K562 (cell line): ENCODE measurements at regions not wholly inside any gene's neighbourhood (a gene's known extent, or its start where the extent isn't known, plus 50 kb on each side); places are given as distances from the start of the nearest gene placed in this dataset.

Experiments used
- ATAC-seq: fragments of 200-7000 bp; cut with Tn5 transposase; 3 replicates; pipeline ENCODE4 v1.9.1; 2020; ENCODE audit warnings: moderate library complexity
- BruUV-seq: library from RNA; stranded (reverse); fragments of 400-500 nt; replicated peaks from 2 replicates; lab custom pipeline; 2021; lab: Mats Ljungman, UMichigan
- CTCF ChIA-PET: fragments of 300-600 bp; formaldehyde crosslinking; extraction: SDS; loops from one replicate; lab custom pipeline; 2021; ENCODE audit warnings: low intra/inter-chr PET ratio; lab: Yijun Ruan, JAX
- POLR2A ChIA-PET: fragments of 300-600, 350-650 bp; sonication (Branson Sonifier 250); formaldehyde crosslinking; extraction: SDS; loops from one replicate; lab custom pipeline; 2021; ENCODE audit warnings: antibody characterized with exemption, inconsistent platforms; lab: Yijun Ruan, JAX
- DNase-seq, 4 experiments: peaks; one replicate each; pipeline versions ENCODE4 v3.0.0 to v3.0.0-alpha.2; 2011 to 2018; ENCODE audit warnings: low spot score in 3 of 4, mixed read lengths in 3 of 4; ENCODE audit errors: extremely low read depth in 1 of 4
- FAIRE-seq: peaks from 2 replicates; lab custom pipeline; 2011; peaks lifted over from hg19 to GRCh38; lab: Jason Lieb, UNC
- H2AFZ ChIP-seq: 2 replicates; pipeline ENCODE4 v1.6.0; 2011; ENCODE audit warnings: low read depth, low read length, control low read depth, inconsistent platforms
- H3K27ac ChIP-seq: fragments of 200-600 bp; 3 replicates; pipeline ENCODE4 v1.8.0; 2011; ENCODE audit warnings: low read depth, mild to moderate bottlenecking, control low read depth, inconsistent platforms, low read length, moderate library complexity, mixed read lengths; ENCODE audit errors: extremely low read depth
- H3K27me3 ChIP-seq, 2 experiments: fragments of 300-600 bp in 1 of 2; 2 replicates in 1 of 2; 3 replicates in 1 of 2; pipeline versions ENCODE4 v1.6.0 to v1.8.0; 2011; ENCODE audit warnings: inconsistent platforms in 2 of 2, low read length in 2 of 2, mild to moderate bottlenecking in 1 of 2, mixed read lengths in 1 of 2, moderate library complexity in 1 of 2; ENCODE audit not compliant: control insufficient read depth in 2 of 2, insufficient read depth in 2 of 2
- H3K36me3 ChIP-seq: fragments of 300-600 bp; 3 replicates; pipeline ENCODE4 v1.8.0; 2011; ENCODE audit warnings: mild to moderate bottlenecking, low read length, inconsistent platforms; ENCODE audit not compliant: control insufficient read depth, insufficient read depth
- H3K4me1 ChIP-seq, 2 experiments: fragments of 200-600 bp in 1 of 2; replicated peaks in 1 of 2; 2 replicates in 1 of 2; 3 replicates in 1 of 2; pipeline versions ENCODE4 v1.5.1 to v1.8.0; 2011; ENCODE audit warnings: inconsistent platforms in 2 of 2, low read length in 2 of 2, mild to moderate bottlenecking in 1 of 2, mixed read lengths in 1 of 2, moderate library complexity in 1 of 2; ENCODE audit not compliant: control insufficient read depth in 2 of 2, insufficient read depth in 2 of 2
- H3K4me2 ChIP-seq: 2 replicates; pipeline ENCODE4 v1.6.1; 2011; ENCODE audit warnings: low read length, control low read depth, inconsistent platforms, mixed read lengths; ENCODE audit not compliant: insufficient read depth
- H3K4me3 ChIP-seq: fragments of 200-600 bp; sonication (generic), shearing (Covaris generic); 2 replicates; pipeline ENCODE4 v1.5.1; 2016; ENCODE audit warnings: control low read depth, inconsistent platforms
- H3K79me2 ChIP-seq: fragments of 200-600 bp; 3 replicates; pipeline ENCODE4 v1.8.0; 2011; ENCODE audit warnings: low read length, inconsistent platforms; ENCODE audit not compliant: control insufficient read depth, insufficient read depth
- H3K9ac ChIP-seq, 2 experiments: 2 replicates each; pipeline versions ENCODE4 v1.6.0 to v1.6.1; 2011; ENCODE audit warnings: low read depth in 2 of 2, low read length in 2 of 2, control low read depth in 1 of 2, inconsistent platforms in 1 of 2, mild to moderate bottlenecking in 1 of 2, mixed read lengths in 1 of 2; ENCODE audit not compliant: insufficient read depth in 1 of 2
- H3K9me1 ChIP-seq: one replicate; pipeline ENCODE4 v1.6.0; 2011; ENCODE audit warnings: inconsistent platforms, mild to moderate bottlenecking, low read length, moderate library complexity; ENCODE audit not compliant: control insufficient read depth, insufficient read depth
- H3K9me3 ChIP-seq: replicated peaks from 2 replicates; pipeline ENCODE4 v1.5.1; 2011; ENCODE audit warnings: low read depth, low read length, inconsistent platforms; ENCODE audit not compliant: control insufficient read depth, insufficient read depth
- H4K20me1 ChIP-seq: replicated peaks from 2 replicates; pipeline ENCODE4 v1.6.1; 2011; ENCODE audit warnings: low read length, inconsistent platforms, mixed read lengths; ENCODE audit not compliant: control insufficient read depth, insufficient read depth
- CREM ChIP-seq: IDR thresholded peaks from 2 replicates; pipeline ENCODE4 v1.6.1; 2014; ENCODE audit warnings: antibody characterized with exemption, low read depth
- ESRRB ChIP-seq: fragments of 250-450 bp; sonication (Bioruptor Pico); IDR thresholded peaks from 2 replicates; pipeline ENCODE4 v1.5.0; 2020; ENCODE audit warnings: mild to moderate bottlenecking, moderate library complexity, borderline replicate concordance
- FOXP1 ChIP-seq: sonication (generic); formaldehyde crosslinking; IDR thresholded peaks from 2 replicates; pipeline ENCODE4 v1.8.0; 2022; ENCODE audit warnings: mild to moderate bottlenecking, missing genetic modification reagents
- GATAD2B ChIP-seq: fragments of 450-650 bp; IDR thresholded peaks from 2 replicates; pipeline ENCODE4 v1.6.1; 2017; ENCODE audit warnings: mild to moderate bottlenecking, borderline replicate concordance
- KDM1A ChIP-seq, 2 experiments: fragments of 450-650 bp; IDR thresholded peaks; 2 replicates each; pipeline ENCODE4 v1.6.1; 2016; ENCODE audit warnings: mild to moderate bottlenecking in 2 of 2
- MED1 ChIP-seq: sonication (generic); formaldehyde crosslinking; IDR thresholded peaks from 2 replicates; pipeline ENCODE4 v1.8.1; 2023; ENCODE audit warnings: missing genetic modification reagents, borderline replicate concordance
- PHF21A ChIP-seq: fragments of 450-650 bp; IDR thresholded peaks from 2 replicates; pipeline ENCODE4 v1.6.1; 2017; ENCODE audit warnings: low read depth, borderline replicate concordance
- ZKSCAN1 ChIP-seq: fragments of 150-350 bp; IDR thresholded peaks from 2 replicates; pipeline ENCODE4 v1.6.1; 2016; ENCODE audit warnings: low read depth, low read length
- ZNF165 ChIP-seq: fragments of 250-450 bp; sonication (Bioruptor Pico); IDR thresholded peaks from 2 replicates; pipeline ENCODE4 v1.4.0; 2020; ENCODE audit warnings: borderline replicate concordance
- ZZZ3 ChIP-seq: fragments of 450-650 bp; IDR thresholded peaks from 2 replicates; pipeline ENCODE4 v1.6.1; 2016; ENCODE audit warnings: antibody characterized with exemption, mild to moderate bottlenecking, moderate library complexity
- WGBS: fragments of 100-300 bp; shearing (Covaris generic); methylation state at CpG from one replicate; pipeline ENCODE4 v1.1.6; 2016; ENCODE audit warnings: low coverage, mixed read lengths; ENCODE audit not compliant: insufficient coverage; ENCODE audit errors: missing lambda C conversion rate; 5-methylcytosine and 5-hydroxymethylcytosine counted together
- in situ Hi-C: fragments of 300-500 bp; cut with MboI; formaldehyde crosslinking; loops from 4 replicates; pipeline ENCODE4 v1.15.0; 2018; ENCODE audit warnings: inconsistent platforms, mixed read lengths
- intact Hi-C: fragments of 100-400 bp; cut with micrococcal nuclease; formaldehyde crosslinking; loops from 2 replicates; pipeline ENCODE4 v1.14.2; 2022
- TF ChIP-seq, protein P1 (sequence below), 2 experiments: fragments of 150-350 bp in 1 of 2; IDR thresholded peaks; 2 replicates each; pipeline ENCODE4 v1.6.1; 2012 to 2016; ENCODE audit warnings: low read depth in 2 of 2, low read length in 2 of 2, mild to moderate bottlenecking in 1 of 2, moderate library complexity in 1 of 2
- TF ChIP-seq, protein P2 (sequence below): sonication (generic); formaldehyde crosslinking; IDR thresholded peaks from 2 replicates; pipeline ENCODE4 v1.8.1; 2023; ENCODE audit warnings: mild to moderate bottlenecking, missing genetic modification reagents

DNA sequence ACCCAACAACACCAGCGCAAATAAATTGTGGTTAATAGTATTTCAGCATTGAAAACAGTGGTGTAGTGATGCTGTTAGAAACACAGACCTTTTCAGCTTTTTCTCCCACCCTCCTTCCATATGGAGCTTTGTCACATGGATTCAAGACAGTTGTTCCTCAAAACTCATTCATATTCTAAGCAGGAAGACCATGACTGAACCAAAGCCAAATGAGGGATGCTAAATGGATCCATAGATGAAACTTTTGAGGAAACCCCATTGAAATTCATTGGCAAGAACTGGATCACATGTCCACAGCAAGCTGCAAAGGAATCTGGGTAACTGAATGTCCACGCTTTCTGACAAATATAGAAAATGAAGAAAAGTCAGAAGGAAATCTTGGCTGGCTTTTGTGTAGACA lies 615.1 kb upstream of the NETO1 start:
- H3K9me3 ChIP-seq, result no peaks in the 10 kb centered on the region
- TF ChIP-seq ZKSCAN1 (no peak), KDM1A (IDR thresholded peaks at IDR 0.05) (no peak), ESRRB (no peak), FOXP1 (CRISPR knock-in tag) (no peak), PHF21A (no peak), ZNF165 (CRISPR knock-in tag) (no peak), MED1 (CRISPR knock-in tag) (no peak), ZZZ3 (no peak), GATAD2B (no peak), CREM (no peak)
- TF ChIP-seq, protein P1, sequence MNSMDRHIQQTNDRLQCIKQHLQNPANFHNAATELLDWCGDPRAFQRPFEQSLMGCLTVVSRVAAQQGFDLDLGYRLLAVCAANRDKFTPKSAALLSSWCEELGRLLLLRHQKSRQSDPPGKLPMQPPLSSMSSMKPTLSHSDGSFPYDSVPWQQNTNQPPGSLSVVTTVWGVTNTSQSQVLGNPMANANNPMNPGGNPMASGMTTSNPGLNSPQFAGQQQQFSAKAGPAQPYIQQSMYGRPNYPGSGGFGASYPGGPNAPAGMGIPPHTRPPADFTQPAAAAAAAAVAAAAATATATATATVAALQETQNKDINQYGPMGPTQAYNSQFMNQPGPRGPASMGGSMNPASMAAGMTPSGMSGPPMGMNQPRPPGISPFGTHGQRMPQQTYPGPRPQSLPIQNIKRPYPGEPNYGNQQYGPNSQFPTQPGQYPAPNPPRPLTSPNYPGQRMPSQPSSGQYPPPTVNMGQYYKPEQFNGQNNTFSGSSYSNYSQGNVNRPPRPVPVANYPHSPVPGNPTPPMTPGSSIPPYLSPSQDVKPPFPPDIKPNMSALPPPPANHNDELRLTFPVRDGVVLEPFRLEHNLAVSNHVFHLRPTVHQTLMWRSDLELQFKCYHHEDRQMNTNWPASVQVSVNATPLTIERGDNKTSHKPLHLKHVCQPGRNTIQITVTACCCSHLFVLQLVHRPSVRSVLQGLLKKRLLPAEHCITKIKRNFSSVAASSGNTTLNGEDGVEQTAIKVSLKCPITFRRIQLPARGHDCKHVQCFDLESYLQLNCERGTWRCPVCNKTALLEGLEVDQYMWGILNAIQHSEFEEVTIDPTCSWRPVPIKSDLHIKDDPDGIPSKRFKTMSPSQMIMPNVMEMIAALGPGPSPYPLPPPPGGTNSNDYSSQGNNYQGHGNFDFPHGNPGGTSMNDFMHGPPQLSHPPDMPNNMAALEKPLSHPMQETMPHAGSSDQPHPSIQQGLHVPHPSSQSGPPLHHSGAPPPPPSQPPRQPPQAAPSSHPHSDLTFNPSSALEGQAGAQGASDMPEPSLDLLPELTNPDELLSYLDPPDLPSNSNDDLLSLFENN (IDR thresholded peaks at IDR 0.05; ENCODE audit: low read depth in 2 of 2, low read length in 2 of 2), result no peak
- TF ChIP-seq, protein P2, sequence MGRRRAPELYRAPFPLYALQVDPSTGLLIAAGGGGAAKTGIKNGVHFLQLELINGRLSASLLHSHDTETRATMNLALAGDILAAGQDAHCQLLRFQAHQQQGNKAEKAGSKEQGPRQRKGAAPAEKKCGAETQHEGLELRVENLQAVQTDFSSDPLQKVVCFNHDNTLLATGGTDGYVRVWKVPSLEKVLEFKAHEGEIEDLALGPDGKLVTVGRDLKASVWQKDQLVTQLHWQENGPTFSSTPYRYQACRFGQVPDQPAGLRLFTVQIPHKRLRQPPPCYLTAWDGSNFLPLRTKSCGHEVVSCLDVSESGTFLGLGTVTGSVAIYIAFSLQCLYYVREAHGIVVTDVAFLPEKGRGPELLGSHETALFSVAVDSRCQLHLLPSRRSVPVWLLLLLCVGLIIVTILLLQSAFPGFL (CRISPR knock-in tag), result no peak
- no TSS peak for BruUV-seq
- H3K9me1 ChIP-seq, result no peaks in the 10 kb centered on the region
- no peaks in the 10 kb centered on the region for H4K20me1 ChIP-seq
- FAIRE-seq (no peak), ATAC-seq (no peak), DNase-seq (no peak)
- no peak overlapping the region for H3K4me2 ChIP-seq
- no peak overlapping the region for H3K4me3 ChIP-seq
- in situ Hi-C loops (no loop called here), intact Hi-C loops (no loop called here)
- POLR2A ChIA-PET, result no interaction called here
- no peak overlapping the region for H3K9ac ChIP-seq
- no peaks in the 10 kb centered on the region for H3K36me3 ChIP-seq
- WGBS, result 0% methylated on average over 2 of the region's 2 CpGs
- H3K27me3 ChIP-seq, result no peaks in the 10 kb centered on the region
- no peak overlapping the region for H3K27ac ChIP-seq
- no peaks in the 10 kb centered on the region for H3K4me1 ChIP-seq
- no peak overlapping the region for H2AFZ ChIP-seq
- CTCF ChIA-PET, result no interaction called here
- no peaks in the 10 kb centered on the region for H3K79me2 ChIP-seq
